UCSD-AML1 (cell line): ENCODE measurements at regions not wholly inside any gene's neighbourhood (a gene's known extent, or its start where the extent isn't known, plus 50 kb on each side); places are given as distances from the start of the nearest gene placed in this dataset.

Source experiments
- DNase-seq: peaks from one replicate; lab custom pipeline; 2025; ENCODE audit not compliant: unreplicated experiment; lab: John Stamatoyannopoulos, UW

- DNase-seq: no peak
Measured at GRCh38 chr13:40319699-40320579, 346.5 kb downstream of the FOXO1 start.

GRCh38 chr13:40328091-40328490, 338.4 kb downstream of the FOXO1 start:
- no peak for DNase-seq

- DNase-seq: no peak
Measured at GRCh38 chr13:40329781-40330485, 336.5 kb downstream of the FOXO1 start.

GRCh38 chr13:40330950-40331349, 335.5 kb downstream of the FOXO1 start:
- DNase-seq: no peak

DNA sequence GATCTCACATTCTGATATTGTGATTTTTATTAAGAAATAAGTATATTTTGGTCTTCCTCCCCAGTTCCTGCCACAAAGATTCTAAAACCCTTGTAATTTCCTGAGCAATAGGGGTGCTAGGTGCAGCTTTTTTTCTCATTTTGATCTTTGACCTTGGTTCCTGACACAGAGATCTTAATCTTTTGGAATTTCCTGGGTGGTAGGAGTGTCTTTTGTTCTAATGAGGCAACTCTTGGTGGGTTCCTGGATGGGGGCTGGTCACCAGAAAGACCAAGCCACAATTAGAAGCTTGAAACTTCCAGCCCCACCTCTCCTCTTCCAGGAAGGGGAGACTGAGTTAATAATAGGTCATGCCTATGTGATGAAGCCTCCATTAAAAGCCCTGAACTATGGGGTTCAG, 334.6 kb downstream of the FOXO1 start:
- DNase-seq: no peak

- no peak for DNase-seq
Measured at GRCh38 chr13:40333226-40333625, 333.2 kb downstream of the FOXO1 start.

DNA sequence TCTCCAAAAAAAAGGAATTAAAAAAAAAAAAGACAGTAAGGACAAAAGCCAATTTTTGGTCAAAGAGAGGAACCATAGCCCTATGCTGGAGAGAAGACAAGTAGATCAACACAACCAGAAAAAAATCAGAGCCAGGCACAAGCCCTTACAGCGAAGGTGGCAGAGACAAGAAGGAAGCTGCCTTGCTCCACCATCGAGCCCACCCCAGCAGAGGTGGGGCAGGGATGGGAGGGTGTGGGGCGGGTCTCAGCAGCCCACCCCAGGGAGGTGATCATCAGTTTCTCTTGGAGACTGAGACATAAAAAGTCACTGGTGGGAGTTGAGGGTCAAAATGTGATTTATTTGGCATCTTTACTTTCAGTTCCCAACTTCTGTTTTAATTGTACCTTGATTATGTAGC, 332.4 kb downstream of the FOXO1 start:
- no peak for DNase-seq

DNA sequence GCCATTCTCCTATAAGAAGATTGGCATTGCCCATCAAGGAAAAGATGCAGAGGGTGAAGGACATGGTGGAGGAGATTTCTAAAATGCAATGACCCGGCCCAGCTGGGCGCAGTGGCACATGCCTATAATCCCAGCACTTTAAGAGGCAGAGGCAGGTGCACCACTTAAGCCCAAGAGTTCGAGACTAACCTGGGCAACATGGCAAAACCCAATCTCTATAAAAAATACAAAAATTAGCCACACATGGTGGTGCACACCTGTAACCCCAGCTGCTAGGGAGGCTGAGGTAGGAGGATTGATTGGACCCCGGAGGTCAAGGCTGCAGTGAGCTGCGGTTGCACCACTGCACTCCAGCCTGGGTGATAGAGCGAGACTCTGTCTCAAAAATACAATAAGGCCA, 331.8 kb downstream of the FOXO1 start:
- DNase-seq: no peak

- no peak for DNase-seq
Measured at GRCh38 chr13:40336228-40337221, 329.9 kb downstream of the FOXO1 start.

GRCh38 chr13:40337651-40338050, 328.8 kb downstream of the FOXO1 start:
- DNase-seq: no peak

DNA sequence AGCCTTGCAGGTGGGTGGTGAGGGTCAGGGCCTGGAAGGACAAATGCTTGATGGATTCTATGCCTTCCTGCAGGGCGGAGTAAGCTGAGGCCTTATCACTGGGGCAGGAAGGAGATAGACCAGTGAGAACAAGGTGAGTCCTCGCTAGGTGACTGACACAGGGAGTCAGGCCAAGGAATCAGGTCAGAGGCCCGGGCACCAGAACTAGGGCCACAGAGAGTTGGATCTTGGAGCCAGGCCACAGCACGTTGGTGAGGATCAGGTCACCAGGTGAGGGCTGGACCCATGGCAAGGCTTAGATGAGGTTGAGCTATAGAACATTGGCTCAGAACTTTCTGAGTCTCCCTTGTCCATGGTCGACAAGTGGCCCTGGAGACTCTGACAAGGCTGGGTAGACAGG, 328.2 kb downstream of the FOXO1 start:
- DNase-seq: no peak

DNA sequence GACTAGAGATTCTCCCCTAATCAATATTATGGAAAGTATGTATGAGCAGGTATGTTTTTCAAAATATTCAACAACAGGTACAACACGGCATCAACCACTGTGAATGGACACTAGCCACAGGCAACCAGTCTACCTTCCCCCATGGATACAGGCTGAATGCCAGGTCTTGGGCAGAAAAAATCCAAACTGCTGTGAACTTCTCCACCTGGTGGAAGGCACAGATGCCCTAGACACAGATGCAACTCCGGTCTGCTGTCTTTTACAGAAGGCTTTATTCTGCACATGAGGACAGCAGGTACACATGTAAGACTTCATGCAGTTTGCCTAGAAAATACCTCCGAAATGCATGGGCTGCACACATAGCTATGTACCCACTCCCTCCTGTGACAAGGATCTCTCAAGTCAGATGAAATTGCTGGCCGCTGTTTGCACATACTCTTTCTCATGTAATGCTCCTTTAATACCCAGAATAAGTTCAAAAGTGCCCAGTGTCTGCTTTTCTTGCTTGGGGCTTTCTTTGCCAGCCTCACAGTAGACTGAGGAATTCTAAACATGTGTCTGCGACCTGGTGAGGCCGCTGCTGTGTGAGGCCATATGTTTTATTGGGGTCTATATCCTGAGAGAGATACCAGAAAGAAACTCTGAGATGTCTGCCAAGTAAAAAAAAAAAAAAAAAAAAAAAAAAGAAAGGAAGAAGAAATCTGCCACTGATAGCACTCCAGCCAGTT, 325.9 kb downstream of the FOXO1 start:
- DNase-seq: no peak

DNA sequence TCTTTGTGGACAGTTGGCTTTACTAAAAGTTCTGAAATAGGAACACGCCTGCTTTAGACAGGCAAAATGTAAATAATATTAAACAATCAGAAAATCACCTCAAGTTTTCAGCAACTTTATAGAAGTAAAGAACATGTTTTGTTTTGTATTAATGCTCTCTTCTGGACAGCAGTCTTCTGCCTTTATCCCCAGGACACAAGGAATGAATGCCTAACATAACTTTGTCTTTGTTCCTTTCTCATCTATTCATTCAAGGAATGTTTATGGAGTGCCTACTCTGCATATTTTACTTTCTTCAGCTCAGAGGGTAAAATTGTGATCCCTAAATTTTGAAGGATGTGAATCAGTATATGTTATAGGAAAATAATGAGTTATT, 325.4 kb downstream of the FOXO1 start:
- DNase-seq: no peak

DNA sequence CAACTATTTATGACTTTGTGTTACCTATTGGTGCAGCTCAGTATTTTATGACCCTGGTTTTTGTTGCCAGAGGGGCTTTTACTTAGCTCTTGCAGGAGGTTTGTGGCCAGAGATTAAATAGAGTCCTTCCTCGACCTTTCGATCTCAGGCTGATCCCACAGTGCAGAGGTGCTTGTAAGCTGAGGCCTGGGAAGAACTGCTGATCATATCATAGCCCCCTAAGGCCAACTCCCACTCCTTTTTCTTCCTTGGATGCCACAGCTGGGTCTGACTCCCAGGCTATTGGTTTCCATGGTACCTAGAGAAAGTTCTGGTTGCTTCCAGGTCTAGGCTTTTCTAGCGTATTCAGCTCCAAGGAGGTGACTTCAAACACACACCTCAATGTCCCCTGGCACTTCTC, 324.9 kb downstream of the FOXO1 start:
- no peak for DNase-seq

DNA sequence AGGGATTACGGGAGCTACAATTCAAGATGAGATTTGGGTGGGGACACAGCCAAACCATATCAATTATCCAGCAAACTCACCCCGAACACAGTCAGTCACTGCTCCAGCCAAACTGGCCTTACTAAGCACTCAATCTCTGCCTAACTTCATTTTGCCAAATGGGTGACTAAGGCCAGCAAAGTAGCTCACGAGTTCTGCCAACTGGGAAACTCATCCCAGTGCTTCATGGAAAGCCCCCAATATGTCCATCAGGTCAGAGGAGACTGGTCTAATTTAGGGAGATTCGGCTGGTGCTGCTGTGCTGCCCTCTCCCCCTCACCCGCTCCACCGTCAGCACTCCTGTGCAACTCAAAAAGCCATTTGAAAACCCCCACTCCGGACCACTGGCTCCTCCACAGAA, 324.0 kb downstream of the FOXO1 start:
- DNase-seq: no peak

DNA sequence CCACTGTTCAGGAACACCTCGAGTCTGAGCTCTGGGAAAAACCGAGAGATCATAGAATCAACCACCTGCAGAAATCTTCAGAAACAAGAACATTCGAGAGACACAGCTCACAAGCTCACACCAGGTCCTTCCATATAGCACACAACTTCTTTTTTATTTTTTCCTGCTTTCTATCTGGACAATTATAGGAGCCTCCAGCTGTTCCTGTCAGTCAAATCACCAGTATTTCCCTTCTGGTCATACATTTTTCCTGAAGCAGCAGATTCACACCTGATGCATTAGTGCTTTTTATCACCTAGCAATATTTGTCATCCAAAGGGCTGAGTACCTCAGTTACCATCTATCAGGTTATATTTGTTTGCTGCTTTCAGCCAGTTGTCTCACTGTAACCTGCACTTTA, 323.5 kb downstream of the FOXO1 start:
- no peak for DNase-seq

DNA sequence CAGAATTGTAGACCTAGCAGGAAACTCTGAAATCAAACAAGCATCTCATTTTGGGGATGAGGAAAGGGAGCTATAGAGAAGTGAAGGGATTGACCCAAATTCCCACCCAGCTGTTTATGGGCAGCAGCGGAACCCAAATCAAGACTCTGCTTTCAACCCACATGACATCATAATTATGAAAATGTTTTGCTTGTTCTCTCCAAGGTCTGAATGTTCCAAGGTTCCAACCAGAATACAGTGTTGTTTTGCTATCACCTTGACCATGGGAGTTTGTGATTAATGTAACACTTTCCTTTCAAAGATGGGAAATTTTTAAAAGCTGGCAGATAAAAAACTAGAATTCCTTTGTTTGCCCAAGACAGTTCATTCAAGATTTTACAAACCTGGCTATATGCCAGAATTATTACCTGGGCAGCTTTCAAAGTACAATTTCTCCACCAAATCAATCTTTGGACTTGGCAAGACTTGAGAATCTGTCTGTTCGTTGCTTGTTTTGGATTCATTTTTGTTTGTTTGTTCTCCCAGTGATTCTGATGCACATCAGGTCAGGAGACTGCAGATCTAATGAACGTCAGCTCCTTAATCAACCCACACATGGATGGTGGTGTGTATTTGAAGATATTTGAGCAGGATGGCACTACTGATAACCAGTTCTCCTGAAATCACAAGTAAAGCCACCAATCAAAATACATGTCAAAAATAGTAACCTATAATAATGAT, 322.7 kb downstream of the FOXO1 start:
- no peak for DNase-seq

DNA sequence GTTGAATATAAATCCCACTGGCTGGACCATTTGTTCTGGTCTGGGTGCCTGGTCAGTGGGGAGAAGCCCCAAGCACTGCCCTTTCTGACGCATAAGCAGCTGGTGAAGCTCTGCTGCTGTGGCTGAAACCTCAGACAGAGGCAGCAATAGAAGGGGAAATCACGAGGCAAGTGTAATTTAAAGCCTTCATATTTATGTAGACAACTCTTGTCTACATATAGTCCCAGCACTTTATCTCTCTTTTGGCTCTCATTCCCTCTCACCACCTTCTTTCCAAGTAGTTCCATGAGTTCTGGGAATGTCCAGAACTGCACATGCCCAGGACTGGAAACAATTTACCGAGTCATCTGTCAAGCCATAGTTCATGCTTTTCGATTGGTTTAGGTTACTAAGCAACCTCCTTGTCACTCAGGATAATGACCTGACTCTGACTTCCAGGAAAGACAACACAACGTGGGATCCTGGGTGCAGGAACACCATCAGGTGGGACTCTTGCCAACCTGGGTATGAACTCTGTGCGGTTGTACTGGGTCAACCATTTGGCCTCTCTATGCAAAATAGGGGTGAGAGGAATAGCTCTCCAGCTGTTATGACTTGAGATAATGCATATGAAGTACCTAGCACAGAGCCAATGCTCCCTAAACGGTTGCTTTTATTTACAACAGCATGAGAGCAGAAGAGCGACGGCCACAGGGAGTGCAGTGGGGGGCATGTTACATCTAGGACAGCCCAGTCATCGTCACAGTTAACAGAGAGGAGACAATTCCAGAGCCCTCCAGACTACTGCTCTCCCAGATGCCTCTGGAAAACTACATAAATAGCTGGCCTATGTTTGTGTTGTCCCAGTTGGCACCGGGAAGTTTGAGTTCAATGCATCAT, 321.9 kb downstream of the FOXO1 start:
- DNase-seq: no peak

DNA sequence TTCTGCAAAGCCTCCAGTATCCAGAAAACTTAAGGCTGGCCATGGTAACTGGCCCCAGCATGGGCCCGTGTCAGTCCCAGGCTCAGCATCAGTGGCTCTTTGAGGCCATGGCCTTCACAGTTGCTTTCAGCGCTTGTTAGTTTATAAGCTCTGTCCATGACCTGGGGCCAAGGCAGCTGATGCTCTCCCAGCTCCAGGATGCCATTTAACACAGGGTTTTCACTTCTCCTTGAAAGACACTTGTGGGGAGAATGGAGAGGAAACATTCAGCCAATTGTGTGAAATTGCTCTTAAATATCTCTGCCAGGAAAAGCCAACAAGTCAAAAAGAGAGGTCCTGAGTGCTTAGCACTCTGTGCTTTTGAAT, 321.3 kb downstream of the FOXO1 start:
- no peak for DNase-seq
